HuH-7.5 (cell line): ENCODE measurements at regions not wholly inside any gene's neighbourhood (a gene's known extent, or its start where the extent isn't known, plus 50 kb on each side); places are given as distances from the start of the nearest gene placed in this dataset.
"Not testable (repeated sequence)": the region's sequence is repeated elsewhere in the genome, so short reads cannot be mapped to it uniquely, and the experiment has no call there.

Source experiments
- DNase-seq: peaks from one replicate; pipeline ENCODE4 v3.0.0; 2011; ENCODE audit warnings: low spot score

DNA sequence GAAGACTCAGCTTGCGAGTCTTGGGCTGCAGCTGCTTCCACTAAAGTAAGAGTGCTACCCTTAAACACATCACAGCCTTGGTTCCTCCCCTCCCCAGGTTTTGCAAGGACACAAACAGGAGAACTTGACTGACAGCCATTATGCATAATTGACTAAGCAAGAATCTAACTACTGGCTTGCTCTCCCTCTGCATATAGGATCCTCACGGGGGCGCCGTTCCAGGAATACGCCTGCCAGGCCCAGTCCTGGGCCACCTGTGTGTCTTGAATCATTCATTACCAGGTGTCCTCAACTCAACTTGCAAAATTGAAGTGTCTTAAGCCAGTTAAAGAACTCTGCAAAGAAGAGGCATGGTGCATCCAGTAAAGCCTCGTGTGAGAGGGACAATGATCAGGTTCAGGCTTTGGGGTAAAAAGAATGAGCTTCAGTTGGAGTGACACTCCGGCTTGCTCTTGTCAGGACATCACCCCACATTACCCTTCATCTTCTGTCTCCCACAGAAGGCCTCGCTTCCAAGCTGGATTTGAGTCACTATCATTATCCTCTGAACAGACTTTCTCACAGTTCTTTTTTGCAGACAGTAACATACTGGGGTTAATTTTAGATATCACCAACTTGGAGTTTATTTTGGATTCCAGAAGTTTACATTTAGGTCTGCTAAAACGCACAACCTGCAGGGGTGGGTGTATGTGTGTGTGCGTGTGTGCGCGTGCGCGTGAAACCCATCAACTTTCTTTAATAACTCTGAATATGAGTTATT is 273.5 kb upstream of the HS3ST1 start:
- no peak for DNase-seq

DNA sequence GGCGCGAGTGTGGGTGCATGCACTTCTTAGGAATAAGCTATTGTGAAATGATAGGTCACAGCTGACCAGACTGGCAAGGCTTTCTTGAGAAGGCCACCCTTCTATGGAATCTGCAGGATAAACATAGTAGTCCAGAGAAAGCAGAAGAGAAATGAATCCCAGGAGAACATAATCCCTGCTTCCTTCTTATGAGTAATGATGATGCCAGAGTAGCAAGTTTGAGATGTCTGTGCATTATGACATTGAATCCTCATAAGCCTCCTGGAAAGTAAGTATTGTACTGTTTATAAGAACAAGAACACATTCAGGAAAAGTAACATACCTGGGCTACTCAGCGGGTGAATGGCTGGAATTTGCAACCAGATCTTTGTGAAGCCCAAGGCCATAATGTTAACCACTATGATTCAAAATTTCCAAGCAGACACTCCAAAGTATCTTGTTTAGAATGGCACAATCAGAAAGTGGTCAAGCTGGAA is 272.1 kb upstream of the HS3ST1 start:
- DNase-seq, result no peak

DNA sequence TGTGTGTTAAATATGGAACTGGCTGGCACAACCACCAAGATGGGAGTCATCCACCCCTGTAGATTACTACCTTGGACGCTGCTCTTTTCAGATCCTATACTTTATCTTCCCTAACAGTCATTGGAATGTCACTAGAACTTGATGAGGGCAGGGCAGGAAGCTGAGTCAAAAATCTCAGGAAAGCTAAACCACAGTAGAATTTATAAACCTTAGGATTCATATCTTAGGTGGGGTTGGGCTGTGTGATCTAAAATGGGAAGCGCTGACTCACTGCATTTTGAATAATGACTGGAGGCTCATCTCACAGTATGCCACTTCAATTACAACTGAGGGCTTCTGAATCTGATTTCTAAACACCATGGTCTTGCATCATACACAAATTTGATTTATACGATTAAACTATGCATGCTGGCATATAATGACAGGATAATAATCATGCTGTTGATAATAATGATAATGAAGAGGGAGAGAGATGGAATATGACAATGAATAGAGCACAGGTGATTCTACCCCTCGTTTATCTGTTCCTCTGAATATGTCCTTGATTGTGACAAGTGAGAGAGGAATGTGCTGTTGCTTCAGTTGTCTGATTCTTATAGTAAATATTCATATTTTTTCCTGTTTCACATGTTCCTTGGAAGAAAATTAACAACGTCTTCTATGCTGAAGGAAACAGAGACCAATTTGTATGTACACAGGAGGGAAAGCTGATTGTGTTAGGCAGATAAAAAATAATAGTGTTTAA is 270.3 kb upstream of the HS3ST1 start:
- DNase-seq, result no peak

DNA sequence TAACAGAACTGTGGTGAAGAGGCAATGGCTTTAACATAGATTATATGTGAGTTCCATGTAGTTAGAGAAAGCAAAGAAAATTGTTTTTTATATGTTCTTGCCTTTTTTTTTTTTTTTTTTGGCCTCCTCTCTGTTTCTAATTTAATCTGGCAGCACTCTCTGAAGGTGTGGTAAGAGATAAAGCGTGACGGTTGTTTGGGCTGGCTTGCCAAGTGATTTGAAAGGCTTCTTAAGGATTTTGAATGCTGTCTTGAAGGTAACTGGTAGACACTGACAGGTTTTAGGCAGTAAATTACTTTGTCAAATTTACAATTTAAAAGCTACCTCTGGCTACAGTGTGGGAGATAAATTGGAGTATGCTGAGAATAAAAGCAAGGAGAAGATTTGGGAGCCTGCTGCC is 269.3 kb upstream of the HS3ST1 start:
- DNase-seq, result no peak

DNA sequence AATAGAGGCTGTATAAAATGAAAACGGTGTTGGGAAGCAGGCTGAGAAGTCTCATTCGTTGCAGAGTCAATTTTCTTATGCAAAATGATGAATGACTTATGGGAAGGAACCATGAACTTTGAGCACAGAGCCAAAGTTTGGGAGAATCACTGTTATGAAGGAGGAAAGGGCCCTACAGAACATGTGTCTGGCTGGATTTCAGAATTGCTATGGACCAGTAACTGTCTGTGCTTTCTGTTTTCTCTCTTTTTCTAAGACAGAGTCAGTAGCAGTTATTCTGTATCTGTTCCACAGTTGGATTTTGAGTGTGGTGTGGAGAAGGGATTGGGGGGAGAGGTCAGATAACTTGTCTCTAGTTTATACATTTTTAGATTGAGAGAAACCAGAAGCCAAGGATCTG is 265.0 kb upstream of the HS3ST1 start:
- DNase-seq, result no peak

DNA sequence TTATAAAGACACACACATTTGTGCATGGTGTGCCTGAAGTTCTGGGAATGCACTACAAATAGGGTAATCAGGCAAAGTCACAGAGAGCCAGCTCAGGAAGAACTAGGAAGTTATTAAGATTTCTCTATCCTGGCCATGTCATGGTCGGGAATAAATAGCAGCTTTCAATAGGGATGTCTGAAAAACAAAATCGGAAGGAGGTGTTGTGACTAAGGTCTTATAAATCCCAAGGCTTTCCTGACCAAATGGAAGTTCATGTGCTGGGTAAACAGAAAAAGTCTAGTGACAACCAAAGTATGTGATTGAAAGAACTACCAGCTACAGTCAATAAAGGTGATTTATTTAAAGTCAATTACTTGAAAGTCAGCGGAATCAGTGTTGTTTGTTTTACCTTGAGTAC is 262.5 kb upstream of the HS3ST1 start:
- DNase-seq, result no peak

DNA sequence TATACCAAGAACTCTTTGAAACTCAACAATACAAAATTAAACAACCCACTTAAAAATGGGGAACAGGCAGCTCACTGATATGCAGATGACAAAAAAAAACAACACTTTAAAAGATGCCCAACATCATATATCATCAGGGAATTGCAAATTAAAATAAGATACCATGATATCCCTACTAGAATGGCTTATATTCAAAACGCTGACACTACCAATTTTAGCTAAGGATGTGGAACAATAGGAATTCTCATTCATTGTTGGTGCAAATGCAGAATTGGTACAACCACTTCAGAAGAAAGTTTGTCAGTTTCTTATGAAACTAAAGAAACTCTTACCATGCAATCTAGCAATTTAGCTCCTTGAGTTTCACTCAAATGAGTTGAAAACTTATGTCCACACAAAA is 259.0 kb upstream of the HS3ST1 start:
- no peak for DNase-seq

DNA sequence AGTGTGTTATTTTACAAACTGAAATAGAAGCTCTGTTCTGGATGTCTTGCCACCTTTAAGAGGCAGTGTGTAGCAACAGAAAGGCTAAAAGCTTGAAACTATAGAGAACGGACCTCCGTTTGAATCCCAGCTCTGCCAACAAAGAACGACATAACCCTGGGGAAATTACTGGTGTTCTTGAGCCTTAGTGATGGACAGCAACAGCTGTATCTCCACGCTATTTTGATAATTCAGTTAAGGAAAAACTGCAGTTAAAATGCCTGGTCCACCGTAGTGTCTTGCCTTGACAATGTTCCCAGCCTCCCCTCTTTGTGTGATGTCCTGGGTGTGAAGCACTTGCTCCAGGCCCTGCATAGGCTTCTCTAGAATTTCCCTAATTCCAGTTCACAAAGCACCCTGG is 256.8 kb upstream of the HS3ST1 start:
- no peak for DNase-seq

DNA sequence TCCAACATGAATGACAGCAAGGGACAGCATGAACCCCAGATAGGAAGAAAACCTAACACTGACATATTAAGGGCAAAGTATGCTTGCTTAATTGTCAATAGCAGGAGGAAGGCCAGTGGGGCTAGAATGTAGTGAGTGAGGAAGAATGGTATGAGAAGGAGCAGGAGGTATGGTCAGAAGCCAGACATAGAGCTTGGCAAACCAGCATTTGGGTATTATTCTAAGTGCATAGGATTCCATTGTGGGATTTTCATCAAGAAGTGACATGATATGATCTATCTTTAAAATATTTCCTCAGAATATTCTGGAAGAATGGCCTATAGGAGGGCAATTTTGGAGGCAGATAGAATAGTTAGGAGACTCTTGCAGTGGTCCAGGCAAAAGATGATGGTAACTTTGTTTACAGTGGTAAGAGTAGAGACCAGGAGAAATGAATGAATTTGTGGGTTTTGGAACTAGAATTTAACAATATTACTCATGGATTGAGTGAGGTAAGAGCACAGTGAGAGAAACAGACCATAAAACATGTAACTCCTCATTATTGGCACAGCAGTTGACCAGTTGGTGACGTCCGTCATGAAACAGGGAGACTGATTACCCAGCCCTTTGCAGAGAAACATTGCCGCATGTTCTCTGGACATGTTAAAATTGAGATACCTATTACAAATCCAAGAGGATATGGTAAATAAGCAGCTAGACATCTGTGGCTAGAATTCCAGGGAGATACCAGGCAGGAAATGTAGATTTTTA is 246.5 kb upstream of the HS3ST1 start:
- no peak for DNase-seq

DNA sequence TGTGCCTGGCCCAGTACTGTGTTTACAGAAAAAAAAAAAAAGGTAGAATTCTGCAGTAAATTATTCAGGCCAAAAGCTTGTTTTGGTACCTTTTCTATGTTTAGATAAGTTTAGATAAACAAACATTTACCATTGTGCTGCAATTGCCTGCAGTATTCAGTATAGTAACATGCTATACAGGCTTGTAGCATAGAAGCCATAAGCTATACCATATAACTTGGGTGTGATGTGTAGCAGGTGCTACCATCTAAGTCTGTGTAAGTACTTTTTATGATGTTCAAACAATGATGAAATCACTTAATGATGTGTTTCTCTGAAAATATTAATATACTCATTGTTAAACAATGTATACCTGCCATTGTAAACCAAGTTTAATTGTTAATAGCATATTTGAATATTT is 241.6 kb upstream of the HS3ST1 start:
- DNase-seq, result no peak

DNA sequence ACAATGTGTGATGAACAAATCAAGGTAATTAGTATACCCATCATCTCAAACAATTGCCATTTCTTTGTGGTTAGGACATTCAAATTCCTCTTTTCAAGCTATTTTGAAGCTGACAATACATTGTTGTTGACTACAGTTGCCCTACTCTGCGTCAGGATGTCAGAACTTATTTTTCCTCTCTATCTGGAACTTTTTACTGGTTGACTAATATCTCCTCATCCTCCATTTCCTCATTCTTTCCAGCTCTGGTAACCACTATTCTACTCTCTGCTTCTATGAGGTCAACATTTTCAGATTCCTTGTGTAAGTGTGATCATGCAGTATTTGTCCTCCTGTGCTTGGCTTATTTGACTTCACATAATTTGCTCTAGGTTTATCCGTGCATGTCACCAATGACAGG is 240.5 kb upstream of the HS3ST1 start:
- DNase-seq, result no peak

DNA sequence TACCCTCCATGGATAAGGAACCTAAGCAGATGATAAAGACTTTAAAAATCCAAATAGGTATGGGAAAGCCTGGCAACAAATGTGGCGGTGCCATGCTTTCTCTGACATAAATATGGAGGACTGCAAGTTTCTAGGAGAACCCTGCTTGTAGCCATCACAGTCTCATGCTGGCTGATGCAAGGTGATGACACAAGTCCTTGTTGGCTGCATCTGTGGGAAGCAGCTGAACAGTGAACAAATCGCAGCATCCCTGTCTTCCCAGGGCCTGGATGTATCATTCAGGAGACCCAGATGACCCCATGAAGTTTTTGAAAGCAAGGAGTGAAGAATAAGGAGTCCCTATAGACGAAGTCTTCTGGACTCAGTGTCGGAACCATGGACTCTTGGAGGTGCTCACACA is 234.4 kb upstream of the HS3ST1 start:
- DNase-seq, result no peak

DNA sequence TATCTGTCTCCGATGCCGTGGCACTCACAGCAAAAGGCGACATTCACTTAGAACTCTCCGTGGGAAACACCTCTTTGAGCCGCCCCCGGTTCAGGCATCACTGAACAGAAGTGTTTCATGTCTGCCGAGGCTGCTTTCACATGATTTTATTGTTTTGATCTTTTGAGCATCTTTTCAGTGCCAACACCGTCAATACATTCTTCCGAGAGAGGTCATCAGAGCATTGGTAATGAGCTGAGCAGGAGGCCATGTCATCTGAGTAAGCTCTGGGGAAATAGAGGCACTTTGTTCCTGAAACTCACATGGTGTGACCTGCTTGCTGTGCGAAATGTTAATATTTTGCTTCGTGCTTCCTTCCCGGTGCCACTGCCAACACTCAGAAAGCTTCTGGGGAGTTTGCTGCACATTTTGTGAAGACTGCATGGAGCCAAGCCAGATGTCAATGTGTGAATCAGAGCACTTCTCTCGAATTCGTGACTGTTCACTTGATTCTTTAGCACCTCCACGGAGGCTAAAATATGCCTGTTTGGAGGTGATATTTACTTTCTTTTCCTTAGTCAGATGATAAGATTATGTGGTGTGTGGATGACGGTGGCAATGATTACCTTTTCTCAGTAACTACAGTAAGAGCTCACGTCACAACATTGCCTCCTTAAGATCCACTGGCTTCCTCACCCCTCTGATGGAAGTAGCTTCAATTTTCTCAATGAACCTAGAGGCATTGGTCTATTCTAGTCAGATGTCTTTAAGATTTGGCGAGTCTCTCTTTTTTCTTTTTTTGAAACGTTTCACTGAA is 222.3 kb upstream of the HS3ST1 start:
- no peak for DNase-seq

DNA sequence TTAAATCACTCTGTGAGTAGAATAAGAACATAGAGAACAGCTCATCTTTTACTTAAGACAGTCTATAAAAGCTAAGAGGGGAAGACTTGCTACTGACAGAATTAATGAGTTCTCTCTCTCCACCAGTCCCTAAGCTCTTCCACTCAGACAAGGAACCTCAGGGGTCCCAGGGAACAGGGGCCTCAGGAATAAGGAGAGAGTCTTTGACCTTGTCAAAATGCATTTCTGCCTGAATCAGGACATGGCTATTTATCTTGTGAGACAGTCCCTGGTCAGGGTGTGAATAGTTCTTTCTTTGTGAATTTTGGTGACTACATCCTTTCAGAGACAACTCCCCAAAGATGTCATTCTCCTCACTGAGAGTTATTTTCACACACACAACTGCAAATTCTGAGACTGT is 218.7 kb upstream of the HS3ST1 start:
- DNase-seq, result no peak

DNA sequence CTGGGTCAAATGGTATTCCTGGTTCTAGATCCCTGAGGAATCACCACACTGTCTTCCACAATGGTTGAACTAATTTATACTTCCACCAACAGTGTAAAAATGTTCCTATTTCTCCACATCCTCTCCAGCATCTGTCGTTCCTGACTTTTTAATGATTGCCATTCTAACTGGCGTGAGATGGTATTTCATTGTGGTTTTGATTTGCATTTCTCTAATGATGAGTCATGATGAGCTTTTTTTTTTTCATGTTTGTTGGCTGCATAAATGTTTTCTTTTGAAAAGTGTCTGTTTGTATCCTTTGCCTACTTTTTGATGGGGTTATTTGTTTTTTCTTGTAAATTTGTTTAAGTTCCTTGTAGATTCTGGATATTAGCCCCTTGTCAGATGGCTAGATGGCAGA is 214.4 kb upstream of the HS3ST1 start:
- not testable (repeated sequence) for DNase-seq

DNA sequence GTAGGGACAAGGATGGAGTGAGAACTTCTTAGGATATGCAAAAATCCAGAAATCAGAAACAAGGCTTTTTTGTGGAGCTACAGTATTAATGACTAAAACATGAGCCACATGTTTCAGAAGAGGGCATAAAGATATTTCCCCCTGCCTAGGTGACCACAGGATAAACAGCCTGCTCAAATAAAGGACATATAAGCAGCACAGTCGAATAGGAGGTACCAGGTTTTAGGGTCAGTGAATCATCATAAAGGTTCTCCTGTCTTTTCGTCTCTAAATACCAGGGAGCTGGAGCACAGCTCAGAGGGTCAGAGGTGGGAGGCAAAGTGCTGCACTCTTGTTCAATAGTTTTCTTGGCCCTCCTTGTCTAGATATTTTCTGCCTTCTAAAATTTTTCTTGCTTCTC is 211.9 kb upstream of the HS3ST1 start:
- DNase-seq, result no peak

DNA sequence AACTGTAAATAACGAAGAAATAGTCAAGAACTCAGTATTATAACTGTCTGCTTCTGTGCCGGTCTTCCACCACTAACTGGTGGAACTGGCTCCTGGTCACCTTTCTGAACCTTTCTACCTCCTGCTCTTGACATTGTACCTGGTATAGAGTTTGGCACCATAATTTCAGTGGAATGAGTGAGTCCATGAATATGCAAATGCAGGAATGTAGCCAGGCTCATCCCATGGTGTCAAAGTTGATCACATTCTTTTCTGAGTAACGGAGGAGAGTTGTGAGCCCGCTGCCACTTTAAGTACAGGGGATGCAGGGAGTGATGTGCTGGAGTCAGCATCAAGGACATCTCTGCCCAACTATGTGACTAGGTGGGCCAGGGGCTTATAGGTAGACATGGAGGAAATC is 207.9 kb upstream of the HS3ST1 start:
- DNase-seq, result no peak

DNA sequence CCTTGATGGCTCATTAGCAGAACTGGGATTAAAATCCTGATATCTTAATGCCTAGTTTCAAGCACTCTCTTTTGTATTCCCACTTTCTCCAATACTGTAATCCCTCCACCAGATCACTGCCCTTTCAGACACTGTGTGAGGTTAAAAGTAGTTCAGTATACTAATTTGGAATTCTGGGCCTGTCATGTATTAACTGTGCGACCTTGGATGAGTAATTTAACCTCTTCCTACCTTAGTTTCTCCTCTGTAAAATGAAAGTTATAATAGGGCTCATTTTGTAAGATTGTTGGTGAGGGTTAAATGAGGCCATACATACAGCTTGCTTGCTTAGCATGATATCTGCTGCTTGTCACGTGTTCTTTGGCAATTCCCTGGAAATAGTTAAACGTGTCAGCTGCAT is 207.3 kb upstream of the HS3ST1 start:
- DNase-seq, result no peak

DNA sequence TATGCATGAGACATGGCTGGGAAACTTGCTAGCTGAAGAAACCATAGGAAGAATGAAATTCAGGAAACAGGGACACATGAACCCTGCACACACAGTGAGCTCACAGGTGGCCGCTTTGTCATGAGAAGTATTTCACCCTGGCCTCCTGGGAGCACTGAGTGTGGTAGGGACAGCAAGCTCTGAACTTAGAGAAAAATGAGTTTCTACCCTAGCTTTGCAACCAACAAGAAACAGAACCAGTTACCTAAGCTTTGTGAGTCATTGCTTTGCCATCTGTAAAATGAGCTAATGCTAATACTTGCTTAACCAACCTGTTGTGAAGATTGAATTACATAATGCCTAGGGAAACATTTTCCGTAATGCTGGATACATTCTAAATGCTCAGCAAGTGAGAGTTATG is 206.6 kb upstream of the HS3ST1 start:
- DNase-seq, result no peak

DNA sequence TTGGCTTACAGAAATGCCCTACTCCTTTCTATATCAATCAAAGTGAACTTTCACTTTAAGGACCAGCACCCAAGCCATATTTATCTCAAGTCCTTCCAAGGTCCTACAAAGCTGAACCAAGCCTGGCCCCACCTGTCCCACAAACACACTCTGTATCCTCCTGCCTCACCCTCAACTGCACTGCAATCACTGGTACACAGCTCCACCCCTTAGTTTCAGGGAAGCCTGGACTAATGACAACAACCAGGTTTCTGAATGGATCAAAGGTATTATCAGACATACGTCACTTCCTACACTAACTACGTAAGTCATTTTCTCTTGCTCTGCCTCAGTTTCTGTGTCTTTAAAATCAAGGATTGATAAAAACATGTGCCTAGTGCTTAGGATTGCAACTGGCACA is 205.6 kb upstream of the HS3ST1 start:
- DNase-seq, result no peak

DNA sequence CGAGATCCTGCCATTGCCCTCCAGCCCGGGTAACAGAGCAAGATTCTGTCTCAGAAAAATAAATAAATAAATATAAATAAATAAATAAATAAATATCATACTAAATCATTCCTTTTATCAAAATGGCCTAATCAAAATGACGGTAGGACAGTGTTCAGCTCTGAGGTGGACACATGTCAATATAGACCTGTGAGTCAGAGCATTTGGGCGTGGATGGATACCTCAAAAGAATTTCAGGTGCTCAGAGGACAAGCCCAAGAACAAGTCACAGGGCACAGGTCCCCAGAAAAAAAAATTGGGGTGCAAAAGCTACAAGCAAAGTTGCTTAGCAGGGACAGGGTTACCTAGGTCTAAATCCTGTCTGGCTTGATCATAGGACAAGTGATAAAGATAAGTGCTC is 204.7 kb upstream of the HS3ST1 start:
- DNase-seq, result no peak

DNA sequence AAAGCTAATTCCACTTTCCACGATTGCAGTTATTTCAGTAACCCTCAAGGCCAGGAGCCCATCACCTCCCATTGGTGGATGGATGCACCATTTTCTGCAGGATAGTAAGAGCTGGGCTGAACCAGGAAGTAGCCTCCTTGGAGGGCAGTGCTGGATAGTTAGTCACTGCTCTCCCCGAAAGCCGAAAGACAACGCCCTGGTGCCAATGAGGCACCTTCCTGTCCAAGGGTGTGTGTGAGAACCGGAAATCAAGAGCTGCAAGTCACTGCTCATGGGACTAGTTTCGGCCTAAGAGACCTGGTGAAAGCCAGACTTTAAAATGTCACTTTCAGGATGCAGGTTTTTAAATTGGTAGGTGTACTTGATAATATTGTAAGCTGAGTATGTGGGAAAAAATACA is 203.8 kb upstream of the HS3ST1 start:
- DNase-seq, result no peak
